HL-60 (cell line): ENCODE measurements at regions not wholly inside any gene's neighbourhood (a gene's known extent, or its start where the extent isn't known, plus 50 kb on each side); places are given as distances from the start of the nearest gene placed in this dataset.

Source experiments
- DNase-seq, 2 experiments: peaks; one replicate each; pipeline ENCODE4 v3.0.0-alpha.2; 2010 to 2020; ENCODE audit warnings: low read depth in 1 of 2, low spot score in 1 of 2
- H3K27ac ChIP-seq: fragments of 250-450 bp; sonication (Bioruptor Pico); replicated peaks from 2 replicates; pipeline ENCODE4 v1.5.1; 2020; ENCODE audit warnings: mild to moderate bottlenecking, moderate library complexity
- H3K27me3 ChIP-seq: fragments of 250-450 bp; sonication (Bioruptor Pico); 2 replicates; pipeline ENCODE4 v1.5.1; 2021; ENCODE audit warnings: mild to moderate bottlenecking, moderate library complexity; ENCODE audit not compliant: insufficient read depth, poor library complexity, severe bottlenecking
- H3K4me3 ChIP-seq: replicated peaks from 2 replicates; pipeline ENCODE4 v1.5.1; 2011; ENCODE audit warnings: mild to moderate bottlenecking, control low read depth, low read length; ENCODE audit not compliant: insufficient read depth
- CTCF ChIP-seq: IDR thresholded peaks from one replicate; pipeline ENCODE4 v1.5.1; 2011; ENCODE audit warnings: low read length, control low read depth, inconsistent platforms; ENCODE audit not compliant: insufficient read depth
- GABPA ChIP-seq: IDR thresholded peaks from 2 replicates; pipeline ENCODE4 v1.6.1; 2012; ENCODE audit warnings: low read depth
- POLR2AphosphoS5 ChIP-seq: IDR thresholded peaks from 2 replicates; pipeline ENCODE4 v1.6.1; 2012; ENCODE audit warnings: low read depth
- REST ChIP-seq: IDR thresholded peaks from 2 replicates; pipeline ENCODE4 v1.6.1; 2012; ENCODE audit warnings: low read depth; ENCODE audit not compliant: insufficient replicate concordance
- SPI1 ChIP-seq: IDR thresholded peaks from 2 replicates; pipeline ENCODE4 v1.6.1; 2012; ENCODE audit warnings: low read depth, mild to moderate bottlenecking, borderline replicate concordance

GRCh38 chr3:99176169-99176964 is 274.9 kb upstream of the DCBLD2 start:
- TF ChIP-seq REST: no peak
- TF ChIP-seq GABPA: no peak
- TF ChIP-seq SPI1: no peak
- no peak for TF ChIP-seq CTCF
- no peak for TF ChIP-seq POLR2AphosphoS5
- DNase-seq: no peak
- Histone ChIP-seq H3K27me3 (no peaks in the 10 kb centered on the region), H3K27ac (no peak overlapping the region), H3K4me3 (no peak overlapping the region)

- no peak for DNase-seq
- H3K27me3 ChIP-seq: no peaks in the 10 kb centered on the region
- H3K27ac ChIP-seq: no peak overlapping the region
- no peak overlapping the region for H3K4me3 ChIP-seq
- TF ChIP-seq REST (no peak), SPI1 (no peak)
Measured at GRCh38 chr3:99175276-99175812, 273.8 kb upstream of the DCBLD2 start.

- TF ChIP-seq POLR2AphosphoS5 (no peak), REST (no peak), GABPA (no peak), CTCF (peak; percentile 59), SPI1 (no peak)
- H3K4me3 ChIP-seq: no peak overlapping the region
- H3K27me3 ChIP-seq: no peaks in the 10 kb centered on the region
- DNase-seq: peak; percentile 5 to 54
- H3K27ac ChIP-seq: no peak overlapping the region
Measured at GRCh38 chr3:99172736-99173657, 271.5 kb upstream of the DCBLD2 start.
